ENCODE measurements at regions not wholly inside any gene's neighbourhood (a gene's known extent, or its start where the extent isn't known, plus 50 kb on each side); places are given as distances from the start of the nearest gene placed in this dataset.

GRCh38 chr10:131450216-131450765 lies 138.8 kb upstream of the TCERG1L start:
- H3K36me3 ChIP-seq (ENCODE audit: insufficient read depth), result no peaks in the 10 kb centered on the region
- no peak overlapping the region for H3K4me2 ChIP-seq
- H3K79me2 ChIP-seq (ENCODE audit: insufficient read depth, low read depth), result no peaks in the 10 kb centered on the region
- H2AFZ ChIP-seq (ENCODE audit: low read depth), result no peak overlapping the region
- H3K4me3 ChIP-seq (IDR thresholded peaks at IDR 0.05; ENCODE audit: insufficient read depth, low read depth, low read length), result no peak overlapping the region
- H3K27ac ChIP-seq, result no peak overlapping the region
- H3K9ac ChIP-seq, result no peak overlapping the region
- no peaks in the 10 kb centered on the region; the same call in 1 of the 2 replicates for H3K27me3 ChIP-seq (ENCODE audit: insufficient read depth, low read depth)
- no peaks in the 10 kb centered on the region for H4K20me1 ChIP-seq (ENCODE audit: insufficient read depth)
- no peak for TF ChIP-seq CTCF (conservative IDR thresholded peaks at IDR 0.05; ENCODE audit: low read depth, low read length)
- no peaks in the 10 kb centered on the region for H3K4me1 ChIP-seq (ENCODE audit: low read depth, poor library complexity, severe bottlenecking)

- Histone ChIP-seq H3K27me3 (ENCODE audit: insufficient read depth, low read depth) (peaks cover 4% of the 10 kb centered on the region; the same call in 1 of the 2 replicates), H3K79me2 (ENCODE audit: insufficient read depth, low read depth) (no peaks in the 10 kb centered on the region), H3K4me2 (no peak overlapping the region), H3K27ac (no peak overlapping the region), H3K4me1 (ENCODE audit: low read depth, poor library complexity, severe bottlenecking) (no peaks in the 10 kb centered on the region), H3K36me3 (ENCODE audit: insufficient read depth) (no peaks in the 10 kb centered on the region), H2AFZ (ENCODE audit: low read depth) (no peak overlapping the region), H3K4me3 (IDR thresholded peaks at IDR 0.05; ENCODE audit: insufficient read depth, low read depth, low read length) (no peak overlapping the region), H3K9ac (no peak overlapping the region), H4K20me1 (ENCODE audit: insufficient read depth) (no peaks in the 10 kb centered on the region)
- no peak for TF ChIP-seq CTCF (conservative IDR thresholded peaks at IDR 0.05; ENCODE audit: low read depth, low read length)
Measured at GRCh38 chr10:131451407-131452015, 140.0 kb upstream of the TCERG1L start.

GRCh38 chr10:131452926-131453720 lies 141.6 kb upstream of the TCERG1L start:
- Histone ChIP-seq H4K20me1 (ENCODE audit: insufficient read depth) (no peaks in the 10 kb centered on the region), H3K27me3 (ENCODE audit: insufficient read depth, low read depth) (peaks cover 4% of the 10 kb centered on the region; the same call in 1 of the 2 replicates), H3K79me2 (ENCODE audit: insufficient read depth, low read depth) (no peaks in the 10 kb centered on the region), H3K27ac (no peak overlapping the region), H3K36me3 (ENCODE audit: insufficient read depth) (no peaks in the 10 kb centered on the region), H3K4me2 (no peak overlapping the region), H3K4me3 (IDR thresholded peaks at IDR 0.05; ENCODE audit: insufficient read depth, low read depth, low read length) (no peak overlapping the region), H3K4me1 (ENCODE audit: low read depth, poor library complexity, severe bottlenecking) (no peaks in the 10 kb centered on the region), H3K9ac (no peak overlapping the region), H2AFZ (ENCODE audit: low read depth) (no peak overlapping the region)
- TF ChIP-seq CTCF (conservative IDR thresholded peaks at IDR 0.05; ENCODE audit: low read depth, low read length), result no peak

GRCh38 chr10:131453721-131454634 lies 142.5 kb upstream of the TCERG1L start:
- Histone ChIP-seq H3K27ac (no peak overlapping the region), H3K4me2 (no peak overlapping the region), H3K4me1 (ENCODE audit: low read depth, poor library complexity, severe bottlenecking) (no peaks in the 10 kb centered on the region), H3K9ac (no peak overlapping the region), H3K79me2 (ENCODE audit: insufficient read depth, low read depth) (no peaks in the 10 kb centered on the region), H3K27me3 (ENCODE audit: insufficient read depth, low read depth) (peaks cover 4% of the 10 kb centered on the region; the same call in 1 of the 2 replicates), H3K36me3 (ENCODE audit: insufficient read depth) (no peaks in the 10 kb centered on the region), H2AFZ (ENCODE audit: low read depth) (no peak overlapping the region), H3K4me3 (IDR thresholded peaks at IDR 0.05; ENCODE audit: insufficient read depth, low read depth, low read length) (no peak overlapping the region), H4K20me1 (ENCODE audit: insufficient read depth) (no peaks in the 10 kb centered on the region)
- peak; percentile 61 for TF ChIP-seq CTCF (conservative IDR thresholded peaks at IDR 0.05; ENCODE audit: low read depth, low read length)
